ENCODE measurements at regions not wholly inside any gene's neighbourhood (a gene's known extent, or its start where the extent isn't known, plus 50 kb on each side); places are given as distances from the start of the nearest gene placed in this dataset.
"Not testable (repeated sequence)": the region's sequence is repeated elsewhere in the genome, so short reads cannot be mapped to it uniquely, and the experiment has no call there.

GRCh38 chr20:11675920-11676629, 241.6 kb upstream of the BTBD3 start:
- DNase-seq, result no peak

GRCh38 chr20:11676630-11677287, 240.9 kb upstream of the BTBD3 start:
- DNase-seq, result peak; percentile 43

- DNase-seq, result no peak
These were observed 240.3 kb upstream of the BTBD3 start for GRCh38 chr20:11677428-11677827.

- DNase-seq, result no peak
These were observed 239.9 kb upstream of the BTBD3 start for GRCh38 chr20:11677836-11678235.

- DNase-seq, result no peak
These were observed 235.4 kb upstream of the BTBD3 start for GRCh38 chr20:11682285-11682684.

- DNase-seq, result no peak
These were observed 231.5 kb upstream of the BTBD3 start for GRCh38 chr20:11686195-11686594.

GRCh38 chr20:11686820-11687543, 230.7 kb upstream of the BTBD3 start:
- DNase-seq, result no peak

GRCh38 chr20:11687546-11688292, 230.0 kb upstream of the BTBD3 start:
- no peak for DNase-seq

GRCh38 chr20:11689262-11689661, 228.4 kb upstream of the BTBD3 start:
- DNase-seq, result no peak

GRCh38 chr20:11691766-11692165, 225.9 kb upstream of the BTBD3 start:
- no peak for DNase-seq

- no peak for DNase-seq
These were observed 225.1 kb upstream of the BTBD3 start for GRCh38 chr20:11692567-11692966.

- DNase-seq, result no peak
These were observed 223.2 kb upstream of the BTBD3 start for GRCh38 chr20:11694467-11694866.

- no peak for DNase-seq
These were observed 220.6 kb upstream of the BTBD3 start for GRCh38 chr20:11697055-11697454.

- DNase-seq, result no peak
These were observed 220.0 kb upstream of the BTBD3 start for GRCh38 chr20:11697646-11698045.

- DNase-seq, result no peak
These were observed 219.6 kb upstream of the BTBD3 start for GRCh38 chr20:11698124-11698523.

- DNase-seq, result no peak
These were observed 216.9 kb upstream of the BTBD3 start for GRCh38 chr20:11700831-11701230.

- DNase-seq, result no peak
These were observed 214.8 kb upstream of the BTBD3 start for GRCh38 chr20:11702721-11703518.

GRCh38 chr20:11705512-11705911, 212.2 kb upstream of the BTBD3 start:
- DNase-seq, result no peak

- not testable (repeated sequence) for DNase-seq
These were observed 209.5 kb upstream of the BTBD3 start for GRCh38 chr20:11708223-11708622.

GRCh38 chr20:11711214-11711613, 206.5 kb upstream of the BTBD3 start:
- DNase-seq, result no peak

- no peak for DNase-seq
These were observed 205.0 kb upstream of the BTBD3 start for GRCh38 chr20:11712639-11713160.

GRCh38 chr20:11714886-11715285, 202.8 kb upstream of the BTBD3 start:
- no peak for DNase-seq
